Upper lobe of left lung (tissue), 6 donors: ENCODE measurements at regions not wholly inside any gene's neighbourhood (a gene's known extent, or its start where the extent isn't known, plus 50 kb on each side); places are given as distances from the start of the nearest gene placed in this dataset.

Experiments used
- ATAC-seq, 2 donors: fragments of 200-7000 bp; cut with Tn5 transposase; one replicate each; pipeline ENCODE4 v1.9.1; 2022; ENCODE audit warnings: mild to moderate bottlenecking in 2 of 2, moderate library complexity in 2 of 2; ENCODE audit not compliant: low FRiP score in 2 of 2
- DNase-seq, 2 donors: peaks; one replicate each; pipeline ENCODE4 v3.0.0-alpha.2; 2019 to 2020
- H3K27ac ChIP-seq, 4 donors: fragments of 200-600 bp; sonication (generic); one replicate each; pipeline ENCODE4 v1.5.1; 2016 to 2019
- H3K27me3 ChIP-seq, 4 donors: fragments of 200-600 bp; sonication (generic); one replicate each; pipeline ENCODE4 v1.5.1; 2017 to 2019
- H3K36me3 ChIP-seq, 4 donors: fragments of 200-600 bp; sonication (generic); one replicate each; pipeline ENCODE4 v1.5.1; 2016 to 2019
- H3K4me1 ChIP-seq, 4 donors: fragments of 200-600 bp; sonication (generic); one replicate each; pipeline ENCODE4 v1.5.1; 2018 to 2019
- H3K4me3 ChIP-seq, 4 donors: fragments of 200-600 bp; sonication (generic); one replicate each; pipeline ENCODE4 v1.5.1; 2017 to 2019; ENCODE audit warnings: mild to moderate bottlenecking in 2 of 4, moderate library complexity in 1 of 4
- H3K9me3 ChIP-seq, 4 donors: fragments of 200-600 bp; sonication (generic); one replicate each; pipeline ENCODE4 v1.5.1; 2018 to 2019
- EP300 ChIP-seq, 4 donors: sonication (generic); formaldehyde crosslinking; IDR thresholded peaks; one replicate each; pipeline ENCODE4 v1.5.1; 2017; ENCODE audit warnings: antibody characterized with exemption in 4 of 4, control low read depth in 2 of 4
- POLR2A ChIP-seq, 4 donors: fragments of 450-650 bp; IDR thresholded peaks; one replicate each; pipeline ENCODE4 v1.5.1; 2016 to 2017; ENCODE audit warnings: antibody characterized with exemption in 4 of 4, mild to moderate bottlenecking in 2 of 4
- POLR2AphosphoS5 ChIP-seq, 2 donors: sonication (generic); formaldehyde crosslinking; IDR thresholded peaks; one replicate each; pipeline ENCODE4 v1.5.1; 2017; ENCODE audit warnings: antibody characterized with exemption in 2 of 2
- WGBS, 2 donors: methylation state at CpG; one replicate each; pipeline ENCODE4 v1.1.5; 2017 to 2018; 5-methylcytosine and 5-hydroxymethylcytosine counted together
- TF ChIP-seq, protein P1 (sequence below), 6 experiments: fragments of 450-650 bp in 4 of 6; fragments of 200-600 bp in 2 of 6; sonication (generic) in 2 of 6; IDR thresholded peaks; one replicate each; pipeline ENCODE4 v1.5.1; 2016 to 2019; ENCODE audit warnings: antibody characterized with exemption in 6 of 6
- donor health status: DM: no; HTN: no; CAD: no; lungs with moderate emphysema.
- donor health status: DM: no; HTN: yes; CAD: no; lungs with severe emphysema.

DNA sequence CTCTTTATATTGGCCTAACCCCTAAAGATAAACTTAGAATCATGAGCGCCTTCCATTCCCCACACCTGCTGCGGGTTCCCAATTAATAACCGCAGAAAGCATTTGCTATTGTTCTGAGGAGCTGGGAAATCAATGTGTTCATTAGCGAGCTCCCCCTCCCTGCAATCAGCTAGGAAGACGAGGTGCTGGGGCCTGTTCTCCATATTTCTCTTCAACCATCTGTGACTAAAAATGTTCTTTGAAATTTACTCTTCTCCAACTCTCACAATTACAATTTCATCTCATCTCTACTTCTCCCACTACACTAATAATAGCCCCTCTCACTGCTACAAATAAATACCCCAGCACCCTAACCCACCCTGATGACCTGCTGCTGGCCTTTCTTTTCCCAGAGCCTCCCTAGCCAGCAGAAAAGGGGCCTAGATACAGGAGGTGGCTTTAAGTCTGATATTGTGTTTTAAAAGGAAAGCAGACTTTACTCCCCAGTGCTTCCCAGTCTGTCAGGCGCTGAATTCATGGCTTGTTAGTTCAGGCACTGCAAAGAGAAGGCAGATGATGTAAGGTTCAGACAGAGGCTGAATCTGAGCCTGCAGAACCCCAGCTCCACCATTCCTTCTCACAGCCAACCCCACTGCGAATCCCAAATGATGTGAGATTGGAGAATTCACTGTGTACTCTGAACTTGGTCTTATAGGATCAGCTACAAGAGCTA is 477.5 kb upstream of the DAB1 start:
- Histone ChIP-seq H3K4me3 (no peak overlapping the region), H3K9me3 (no peaks in the 10 kb centered on the region), H3K27ac (no peak overlapping the region), H3K4me1 (no peaks in the 10 kb centered on the region), H3K36me3 (no peaks in the 10 kb centered on the region), H3K27me3 (no peaks in the 10 kb centered on the region)
- TF ChIP-seq POLR2AphosphoS5 (IDR thresholded peaks at IDR 0.05) (no peak), EP300 (IDR thresholded peaks at IDR 0.05) (no peak), POLR2A (IDR thresholded peaks at IDR 0.05) (no peak)
- TF ChIP-seq, protein P1, sequence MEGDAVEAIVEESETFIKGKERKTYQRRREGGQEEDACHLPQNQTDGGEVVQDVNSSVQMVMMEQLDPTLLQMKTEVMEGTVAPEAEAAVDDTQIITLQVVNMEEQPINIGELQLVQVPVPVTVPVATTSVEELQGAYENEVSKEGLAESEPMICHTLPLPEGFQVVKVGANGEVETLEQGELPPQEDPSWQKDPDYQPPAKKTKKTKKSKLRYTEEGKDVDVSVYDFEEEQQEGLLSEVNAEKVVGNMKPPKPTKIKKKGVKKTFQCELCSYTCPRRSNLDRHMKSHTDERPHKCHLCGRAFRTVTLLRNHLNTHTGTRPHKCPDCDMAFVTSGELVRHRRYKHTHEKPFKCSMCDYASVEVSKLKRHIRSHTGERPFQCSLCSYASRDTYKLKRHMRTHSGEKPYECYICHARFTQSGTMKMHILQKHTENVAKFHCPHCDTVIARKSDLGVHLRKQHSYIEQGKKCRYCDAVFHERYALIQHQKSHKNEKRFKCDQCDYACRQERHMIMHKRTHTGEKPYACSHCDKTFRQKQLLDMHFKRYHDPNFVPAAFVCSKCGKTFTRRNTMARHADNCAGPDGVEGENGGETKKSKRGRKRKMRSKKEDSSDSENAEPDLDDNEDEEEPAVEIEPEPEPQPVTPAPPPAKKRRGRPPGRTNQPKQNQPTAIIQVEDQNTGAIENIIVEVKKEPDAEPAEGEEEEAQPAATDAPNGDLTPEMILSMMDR (IDR thresholded peaks at IDR 0.05), result no peak
- WGBS, 2 donors, result 85 to 89% methylated on average over 7 of the region's 7 CpGs
- no peak for DNase-seq
- ATAC-seq, result no peak

DNA sequence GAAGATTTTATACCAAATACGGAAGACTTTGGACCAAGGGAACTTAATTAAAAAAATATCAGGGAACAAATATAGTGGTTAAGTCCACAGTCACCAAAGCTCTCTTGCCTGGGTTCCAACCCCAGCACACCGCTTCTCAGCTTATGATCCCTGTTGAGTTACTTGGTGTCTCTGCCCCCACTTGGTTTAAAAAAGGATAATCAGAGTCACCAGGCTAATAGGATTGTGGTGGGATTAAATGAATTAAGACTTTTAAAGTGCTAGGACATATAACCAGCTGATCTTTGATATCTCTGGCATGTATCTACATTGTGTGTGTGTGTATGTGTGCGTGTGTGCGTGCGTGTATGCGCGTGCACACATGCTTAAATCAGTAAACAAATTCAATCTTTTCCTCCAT is 474.7 kb upstream of the DAB1 start:
- TF ChIP-seq EP300 (IDR thresholded peaks at IDR 0.05), result no peak
- TF ChIP-seq POLR2A (IDR thresholded peaks at IDR 0.05), result no peak
- no peak for TF ChIP-seq POLR2AphosphoS5 (IDR thresholded peaks at IDR 0.05)
- TF ChIP-seq, protein P1 (IDR thresholded peaks at IDR 0.05), result no peak
- Histone ChIP-seq H3K4me1 (no peaks in the 10 kb centered on the region), H3K27ac (no peak overlapping the region), H3K27me3 (no peaks in the 10 kb centered on the region), H3K9me3 (no peaks in the 10 kb centered on the region), H3K36me3 (no peaks in the 10 kb centered on the region), H3K4me3 (no peak overlapping the region)
- DNase-seq (no peak), ATAC-seq (no peak)
- WGBS, 2 donors, result 89 to 97% methylated on average over 7 of the region's 7 CpGs

DNA sequence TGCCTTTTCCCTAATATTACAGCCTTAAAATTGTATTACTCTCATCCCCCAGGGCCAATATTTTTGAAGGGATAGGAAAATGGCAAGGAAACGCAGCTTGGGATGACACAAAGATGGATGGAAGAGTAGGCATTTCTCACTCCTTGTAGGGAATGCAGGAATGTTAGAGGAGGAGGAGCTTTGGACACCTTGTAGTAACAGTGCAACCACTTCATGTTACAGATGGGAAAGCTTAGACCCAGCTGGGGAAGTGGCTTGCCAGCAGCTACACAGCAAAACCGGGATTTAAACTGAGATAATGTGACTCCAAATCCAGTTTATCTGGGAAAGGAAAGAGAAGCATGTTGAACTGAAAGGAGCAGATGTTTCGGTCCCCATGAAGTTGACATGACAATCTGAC is 473.7 kb upstream of the DAB1 start:
- H3K4me3 ChIP-seq, result no peak overlapping the region
- TF ChIP-seq POLR2A (IDR thresholded peaks at IDR 0.05), result no peak
- TF ChIP-seq, protein P1 (IDR thresholded peaks at IDR 0.05), result no peak
- no peak for TF ChIP-seq POLR2AphosphoS5 (IDR thresholded peaks at IDR 0.05)
- no peak for TF ChIP-seq EP300 (IDR thresholded peaks at IDR 0.05)
- WGBS, 2 donors, result 58 to 67% methylated on average over 3 of the region's 3 CpGs
- no peaks in the 10 kb centered on the region for H3K4me1 ChIP-seq
- no peaks in the 10 kb centered on the region for H3K9me3 ChIP-seq
- DNase-seq (no peak), ATAC-seq (no peak)
- H3K27me3 ChIP-seq, result no peaks in the 10 kb centered on the region
- H3K36me3 ChIP-seq, result no peaks in the 10 kb centered on the region
- no peak overlapping the region for H3K27ac ChIP-seq

DNA sequence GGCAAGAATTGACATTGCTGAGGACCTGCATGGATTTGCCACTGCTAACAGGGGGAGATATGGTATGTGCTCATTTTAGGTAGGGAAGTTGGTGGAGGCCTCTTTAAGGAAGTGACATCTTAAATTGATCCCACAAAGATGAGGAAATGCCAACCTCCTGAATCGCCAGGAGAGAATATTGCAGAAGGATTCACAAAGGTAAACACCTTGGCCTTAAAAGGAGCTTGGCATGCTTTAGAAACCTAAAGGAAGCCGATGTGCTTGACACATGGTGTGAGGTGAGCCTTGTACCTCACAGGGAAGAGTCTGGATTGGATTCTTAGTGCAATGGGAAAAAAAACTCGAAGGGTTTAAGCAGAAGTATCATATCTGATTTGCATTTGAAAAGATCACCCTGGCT is 470.5 kb upstream of the DAB1 start:
- no peak for DNase-seq
- 35 to 42% methylated on average over 3 of the region's 3 CpGs for WGBS, 2 donors
- no peaks in the 10 kb centered on the region for H3K27me3 ChIP-seq

More for the DNA sequence above, 470.5 kb upstream of the DAB1 start:
- ATAC-seq, result no peak
- no peaks in the 10 kb centered on the region for H3K4me1 ChIP-seq
- no peak overlapping the region for H3K27ac ChIP-seq
- TF ChIP-seq POLR2AphosphoS5 (IDR thresholded peaks at IDR 0.05) (no peak), POLR2A (IDR thresholded peaks at IDR 0.05) (no peak)
- TF ChIP-seq, protein P1 (IDR thresholded peaks at IDR 0.05), result no peak
- H3K9me3 ChIP-seq, result no peaks in the 10 kb centered on the region
- H3K36me3 ChIP-seq, result no peaks in the 10 kb centered on the region
- no peak overlapping the region for H3K4me3 ChIP-seq
